Left ventricle myocardium inferior (tissue), 1 donor: ENCODE measurements at regions not wholly inside any gene's neighbourhood (a gene's known extent, or its start where the extent isn't known, plus 50 kb on each side); places are given as distances from the start of the nearest gene placed in this dataset.

Experiments used
- DNase-seq: peaks from one replicate; pipeline ENCODE4 v3.0.0-alpha.2; 2020
- H3K27ac ChIP-seq: fragments of 200-600 bp; replicated peaks from 2 replicates; pipeline ENCODE4 v1.8.0; 2021
- H3K27me3 ChIP-seq: fragments of 200-600 bp; 2 replicates; pipeline ENCODE4 v1.8.0; 2021; ENCODE audit warnings: low read depth
- H3K36me3 ChIP-seq: fragments of 200-600 bp; 2 replicates; pipeline ENCODE4 v1.8.0; 2021
- H3K4me1 ChIP-seq: fragments of 200-600 bp; 2 replicates; pipeline ENCODE4 v1.8.0; 2021
- H3K4me3 ChIP-seq: fragments of 200-600 bp; 2 replicates; pipeline ENCODE4 v1.8.0; 2021; ENCODE audit warnings: mild to moderate bottlenecking, moderate library complexity
- H3K9me3 ChIP-seq: fragments of 200-600 bp; replicated peaks from 2 replicates; pipeline ENCODE4 v1.8.0; 2021
- intact Hi-C: fragments of 100-400 bp; cut with micrococcal nuclease; formaldehyde crosslinking; loops from one replicate; pipeline ENCODE4 v1.11.0; 2022
- TF ChIP-seq, protein P1 (sequence below): fragments of 200-600 bp; IDR thresholded peaks from 2 replicates; pipeline ENCODE4 v1.8.0; 2021; ENCODE audit warnings: antibody characterized with exemption, mild to moderate bottlenecking, borderline replicate concordance
- donor health status: DM: no; HTN: yes; CAD: no; lungs with severe emphysema.

DNA sequence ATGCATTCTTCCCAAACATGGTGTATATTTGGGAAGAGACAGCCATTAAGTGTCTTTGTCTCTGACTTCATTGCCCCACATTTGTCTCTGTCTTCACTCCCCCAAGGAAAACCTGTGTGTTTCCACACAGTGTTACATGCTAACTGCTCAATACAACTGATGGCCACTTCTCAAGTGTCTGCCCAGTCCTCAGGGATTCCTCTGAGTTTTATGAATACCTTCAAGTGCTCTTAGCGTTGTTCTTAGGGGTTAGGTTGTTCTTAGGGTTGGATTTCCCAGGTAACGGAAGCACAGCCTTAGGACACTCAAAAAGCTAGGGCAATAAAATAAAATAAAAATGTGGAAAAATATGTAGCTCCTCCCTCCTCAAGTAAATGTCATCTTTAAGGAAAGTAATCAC is 64.7 kb upstream of the PLAC8 start:
- no peaks in the 10 kb centered on the region for H3K9me3 ChIP-seq
- H3K27me3 ChIP-seq = no peaks in the 10 kb centered on the region
- H3K36me3 ChIP-seq = no peaks in the 10 kb centered on the region
- no peak overlapping the region for H3K4me3 ChIP-seq
- TF ChIP-seq, protein P1, sequence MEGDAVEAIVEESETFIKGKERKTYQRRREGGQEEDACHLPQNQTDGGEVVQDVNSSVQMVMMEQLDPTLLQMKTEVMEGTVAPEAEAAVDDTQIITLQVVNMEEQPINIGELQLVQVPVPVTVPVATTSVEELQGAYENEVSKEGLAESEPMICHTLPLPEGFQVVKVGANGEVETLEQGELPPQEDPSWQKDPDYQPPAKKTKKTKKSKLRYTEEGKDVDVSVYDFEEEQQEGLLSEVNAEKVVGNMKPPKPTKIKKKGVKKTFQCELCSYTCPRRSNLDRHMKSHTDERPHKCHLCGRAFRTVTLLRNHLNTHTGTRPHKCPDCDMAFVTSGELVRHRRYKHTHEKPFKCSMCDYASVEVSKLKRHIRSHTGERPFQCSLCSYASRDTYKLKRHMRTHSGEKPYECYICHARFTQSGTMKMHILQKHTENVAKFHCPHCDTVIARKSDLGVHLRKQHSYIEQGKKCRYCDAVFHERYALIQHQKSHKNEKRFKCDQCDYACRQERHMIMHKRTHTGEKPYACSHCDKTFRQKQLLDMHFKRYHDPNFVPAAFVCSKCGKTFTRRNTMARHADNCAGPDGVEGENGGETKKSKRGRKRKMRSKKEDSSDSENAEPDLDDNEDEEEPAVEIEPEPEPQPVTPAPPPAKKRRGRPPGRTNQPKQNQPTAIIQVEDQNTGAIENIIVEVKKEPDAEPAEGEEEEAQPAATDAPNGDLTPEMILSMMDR = no peak
- DNase-seq = no peak
- no peaks in the 10 kb centered on the region for H3K4me1 ChIP-seq
- H3K27ac ChIP-seq = no peak overlapping the region
- intact Hi-C loops = no loop called here

GRCh38 chr4:83178029-83178428 is 63.5 kb upstream of the PLAC8 start:
- no peaks in the 10 kb centered on the region for H3K4me1 ChIP-seq
- no peak overlapping the region for H3K4me3 ChIP-seq
- TF ChIP-seq, protein P1 = no peak
- no peak for DNase-seq
- H3K27ac ChIP-seq = no peak overlapping the region
- no peaks in the 10 kb centered on the region for H3K9me3 ChIP-seq
- no peaks in the 10 kb centered on the region for H3K36me3 ChIP-seq
- intact Hi-C loops = no loop called here
- H3K27me3 ChIP-seq = no peaks in the 10 kb centered on the region

DNA sequence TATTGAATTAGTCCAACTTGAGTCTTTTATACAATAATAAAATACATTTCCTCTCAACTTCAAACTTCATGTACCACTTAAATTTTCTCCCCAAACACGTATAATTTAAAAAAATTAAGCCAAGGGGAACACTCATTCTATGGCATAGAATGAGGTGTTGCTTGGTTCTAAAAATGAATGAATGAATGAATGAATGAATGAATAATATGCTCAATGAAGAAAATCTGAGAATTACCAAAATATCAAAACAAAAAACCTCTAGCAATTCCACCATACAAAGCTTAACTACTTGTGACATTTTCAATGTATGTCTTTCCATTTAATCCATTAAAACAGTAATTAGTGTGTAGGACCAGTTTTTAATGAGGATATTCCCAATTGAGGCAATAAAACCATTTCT is 62.7 kb upstream of the PLAC8 start:
- intact Hi-C loops = no loop called here
- H3K27me3 ChIP-seq = no peaks in the 10 kb centered on the region
- no peaks in the 10 kb centered on the region for H3K4me1 ChIP-seq
- DNase-seq = no peak
- H3K36me3 ChIP-seq = no peaks in the 10 kb centered on the region
- no peak overlapping the region for H3K27ac ChIP-seq
- H3K4me3 ChIP-seq = no peak overlapping the region
- no peaks in the 10 kb centered on the region for H3K9me3 ChIP-seq
- TF ChIP-seq, protein P1 = no peak

- Histone ChIP-seq H3K27me3 (no peaks in the 10 kb centered on the region), H3K27ac (no peak overlapping the region), H3K36me3 (no peaks in the 10 kb centered on the region), H3K4me3 (no peak overlapping the region), H3K4me1 (no peaks in the 10 kb centered on the region), H3K9me3 (peaks cover 5% of the 10 kb centered on the region)
- no peak for DNase-seq
- intact Hi-C loops = no loop called here
- TF ChIP-seq, protein P1 = no peak
Measured at GRCh38 chr4:83174844-83175414, 60.4 kb upstream of the PLAC8 start.

DNA sequence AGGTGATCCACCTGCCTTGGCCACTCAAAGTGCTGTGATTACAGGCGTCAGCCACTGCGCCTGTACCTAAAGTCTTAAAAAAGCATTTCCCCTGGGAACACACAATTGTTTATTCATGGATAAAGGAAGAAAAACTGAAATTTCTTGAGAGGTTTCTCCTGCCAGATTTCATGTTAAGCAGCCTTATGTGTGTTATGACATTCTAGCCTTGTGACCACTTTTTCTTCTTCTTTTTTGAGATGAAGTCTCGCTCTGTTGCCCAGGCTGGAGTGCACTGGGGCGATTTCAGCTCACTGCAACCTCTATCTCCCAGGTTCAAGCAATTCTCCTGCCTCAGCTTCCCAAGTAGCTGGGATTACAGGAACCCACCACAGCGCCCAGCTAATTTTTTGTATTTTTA is 57.8 kb upstream of the PLAC8 start:
- no peak for DNase-seq
- Histone ChIP-seq H3K36me3 (no peaks in the 10 kb centered on the region), H3K27ac (no peak overlapping the region), H3K4me3 (no peak overlapping the region), H3K4me1 (no peaks in the 10 kb centered on the region), H3K27me3 (no peaks in the 10 kb centered on the region), H3K9me3 (peaks cover 9% of the 10 kb centered on the region)
- TF ChIP-seq, protein P1 = no peak
- intact Hi-C loops = no loop called here
